ENCODE measurements at regions not wholly inside any gene's neighbourhood (a gene's known extent, or its start where the extent isn't known, plus 50 kb on each side); places are given as distances from the start of the nearest gene placed in this dataset.
A peak's percentile ranks its signal among the peaks of the same experiment; 100 is the strongest.

DNA sequence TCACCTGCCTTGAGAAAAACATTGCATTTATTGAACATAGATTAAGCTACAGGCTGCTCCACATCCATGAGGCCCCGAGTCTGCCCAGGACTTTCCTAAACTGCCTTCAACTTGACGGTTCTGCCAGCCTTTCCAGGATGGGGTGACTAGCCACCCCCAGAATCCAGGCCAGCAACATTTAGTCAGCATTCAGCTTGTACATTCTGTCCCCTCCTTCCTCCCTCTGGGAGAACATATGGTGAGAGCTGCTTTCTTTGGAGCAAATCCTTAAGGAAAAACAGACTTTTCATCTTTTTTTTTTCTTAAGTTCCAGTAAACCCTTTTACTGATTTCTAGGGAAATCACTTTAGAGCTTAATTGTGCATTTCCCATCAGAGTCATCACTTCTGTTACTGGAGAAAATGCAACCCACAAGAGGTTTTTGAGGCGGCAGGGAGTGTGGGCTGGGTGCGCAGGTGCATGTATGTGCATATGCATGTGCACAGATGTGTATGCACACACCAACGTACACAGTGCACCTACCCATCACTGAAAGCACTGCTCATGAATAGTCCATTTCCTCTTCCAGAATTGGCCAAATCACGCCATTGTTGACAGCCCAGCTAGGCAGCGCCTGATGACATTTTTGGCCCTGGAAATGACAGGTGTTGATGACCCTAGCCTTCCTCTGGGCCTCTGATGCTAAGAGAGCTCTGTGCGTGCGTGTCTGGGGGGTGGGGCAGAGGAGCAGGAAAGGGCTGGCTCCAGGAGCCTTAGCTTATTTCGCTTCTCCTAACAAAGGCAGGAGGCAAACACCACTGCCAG is 145.6 kb downstream of the HSD17B3 start:
- in situ Hi-C loops (cut with MboI; ENCODE audit: low sequenced_read_pairs in 4 of 4) (no loop called here), intact Hi-C loops (cut with DNase I; ENCODE audit: low total_unique reads) (no loop called here)
- Histone ChIP-seq H3K4me3 (no peak overlapping the region), H3K9me3 (no peaks in the 10 kb centered on the region), H3K27me3 (no peaks in the 10 kb centered on the region), H3K36me3 (no peaks in the 10 kb centered on the region), H3K4me1 (no peaks in the 10 kb centered on the region), H3K27ac (peak overlapping the region in 2 of 4 donors; percentile 44 to 56)
- ATAC-seq (peak in 1 of 2 donors; percentile 59), DNase-seq (peak in 1 of 2 donors; percentile 9)
- TF ChIP-seq, protein P1, sequence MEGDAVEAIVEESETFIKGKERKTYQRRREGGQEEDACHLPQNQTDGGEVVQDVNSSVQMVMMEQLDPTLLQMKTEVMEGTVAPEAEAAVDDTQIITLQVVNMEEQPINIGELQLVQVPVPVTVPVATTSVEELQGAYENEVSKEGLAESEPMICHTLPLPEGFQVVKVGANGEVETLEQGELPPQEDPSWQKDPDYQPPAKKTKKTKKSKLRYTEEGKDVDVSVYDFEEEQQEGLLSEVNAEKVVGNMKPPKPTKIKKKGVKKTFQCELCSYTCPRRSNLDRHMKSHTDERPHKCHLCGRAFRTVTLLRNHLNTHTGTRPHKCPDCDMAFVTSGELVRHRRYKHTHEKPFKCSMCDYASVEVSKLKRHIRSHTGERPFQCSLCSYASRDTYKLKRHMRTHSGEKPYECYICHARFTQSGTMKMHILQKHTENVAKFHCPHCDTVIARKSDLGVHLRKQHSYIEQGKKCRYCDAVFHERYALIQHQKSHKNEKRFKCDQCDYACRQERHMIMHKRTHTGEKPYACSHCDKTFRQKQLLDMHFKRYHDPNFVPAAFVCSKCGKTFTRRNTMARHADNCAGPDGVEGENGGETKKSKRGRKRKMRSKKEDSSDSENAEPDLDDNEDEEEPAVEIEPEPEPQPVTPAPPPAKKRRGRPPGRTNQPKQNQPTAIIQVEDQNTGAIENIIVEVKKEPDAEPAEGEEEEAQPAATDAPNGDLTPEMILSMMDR (IDR thresholded peaks at IDR 0.05 in 4 of 5, conservative IDR thresholded peaks at IDR 0.05 in 1 of 5), result no peak
- TF ChIP-seq POLR2A (IDR thresholded peaks at IDR 0.05), result no peak

DNA sequence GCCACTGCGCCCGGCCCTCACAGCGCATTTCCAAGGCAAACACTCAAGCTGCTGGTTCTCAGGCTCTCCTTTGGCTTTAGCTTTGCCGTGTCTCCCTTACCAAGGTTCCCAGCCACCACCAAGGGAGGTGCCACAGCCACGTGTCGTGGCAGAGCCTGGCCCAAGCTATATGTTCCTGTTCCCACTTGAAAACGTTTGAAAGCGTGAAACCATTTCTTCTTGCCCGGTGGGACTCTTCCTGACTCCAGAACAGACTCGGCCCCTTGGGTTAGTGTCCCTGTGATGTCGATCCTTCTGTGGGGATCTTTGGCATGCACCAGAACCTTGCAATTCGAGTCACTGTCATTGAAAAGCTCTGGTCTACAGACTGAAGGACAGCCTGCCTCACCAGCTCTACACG is 147.9 kb downstream of the HSD17B3 start:
- in situ Hi-C loops (cut with MboI; ENCODE audit: low sequenced_read_pairs in 4 of 4) (no loop called here), intact Hi-C loops (cut with DNase I; ENCODE audit: low total_unique reads) (no loop called here)
- Histone ChIP-seq H3K36me3 (no peaks in the 10 kb centered on the region), H3K4me1 (no peaks in the 10 kb centered on the region), H3K27ac (no peak overlapping the region), H3K9me3 (no peaks in the 10 kb centered on the region), H3K4me3 (no peak overlapping the region), H3K27me3 (no peaks in the 10 kb centered on the region)
- ATAC-seq (no peak), DNase-seq (no peak)
- TF ChIP-seq POLR2A (IDR thresholded peaks at IDR 0.05), result no peak
- TF ChIP-seq, protein P1 (IDR thresholded peaks at IDR 0.05 in 4 of 5, conservative IDR thresholded peaks at IDR 0.05 in 1 of 5), result no peak

DNA sequence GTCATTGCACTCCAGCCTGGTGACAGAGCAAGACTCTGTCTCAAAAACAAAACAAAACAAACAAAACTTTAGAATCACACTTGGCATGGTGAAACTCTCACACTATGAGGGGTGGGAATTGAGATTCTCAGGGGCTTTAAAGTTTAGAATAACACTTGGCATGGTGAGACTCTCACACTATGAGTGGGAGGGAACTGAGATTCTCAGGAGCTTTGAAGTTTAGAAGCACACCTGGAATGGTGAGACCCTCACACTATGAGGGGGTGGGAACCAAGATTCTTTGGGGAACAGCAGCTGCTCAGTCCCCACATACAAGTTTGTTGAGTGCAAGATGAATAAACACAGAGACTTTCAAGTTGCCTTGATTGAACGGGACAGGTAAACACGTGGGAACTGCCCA is 149.4 kb downstream of the HSD17B3 start:
- Histone ChIP-seq H3K27ac (no peak overlapping the region), H3K4me1 (no peaks in the 10 kb centered on the region), H3K9me3 (no peaks in the 10 kb centered on the region), H3K4me3 (no peak overlapping the region), H3K27me3 (no peaks in the 10 kb centered on the region), H3K36me3 (no peaks in the 10 kb centered on the region)
- in situ Hi-C loops (cut with MboI; ENCODE audit: low sequenced_read_pairs in 4 of 4), result no loop called here
- ATAC-seq (no peak), DNase-seq (no peak)
- TF ChIP-seq, protein P1 (IDR thresholded peaks at IDR 0.05 in 4 of 5, conservative IDR thresholded peaks at IDR 0.05 in 1 of 5), result no peak
- TF ChIP-seq POLR2A (IDR thresholded peaks at IDR 0.05), result no peak
- intact Hi-C loops (cut with DNase I; ENCODE audit: low total_unique reads), result no loop called here

DNA sequence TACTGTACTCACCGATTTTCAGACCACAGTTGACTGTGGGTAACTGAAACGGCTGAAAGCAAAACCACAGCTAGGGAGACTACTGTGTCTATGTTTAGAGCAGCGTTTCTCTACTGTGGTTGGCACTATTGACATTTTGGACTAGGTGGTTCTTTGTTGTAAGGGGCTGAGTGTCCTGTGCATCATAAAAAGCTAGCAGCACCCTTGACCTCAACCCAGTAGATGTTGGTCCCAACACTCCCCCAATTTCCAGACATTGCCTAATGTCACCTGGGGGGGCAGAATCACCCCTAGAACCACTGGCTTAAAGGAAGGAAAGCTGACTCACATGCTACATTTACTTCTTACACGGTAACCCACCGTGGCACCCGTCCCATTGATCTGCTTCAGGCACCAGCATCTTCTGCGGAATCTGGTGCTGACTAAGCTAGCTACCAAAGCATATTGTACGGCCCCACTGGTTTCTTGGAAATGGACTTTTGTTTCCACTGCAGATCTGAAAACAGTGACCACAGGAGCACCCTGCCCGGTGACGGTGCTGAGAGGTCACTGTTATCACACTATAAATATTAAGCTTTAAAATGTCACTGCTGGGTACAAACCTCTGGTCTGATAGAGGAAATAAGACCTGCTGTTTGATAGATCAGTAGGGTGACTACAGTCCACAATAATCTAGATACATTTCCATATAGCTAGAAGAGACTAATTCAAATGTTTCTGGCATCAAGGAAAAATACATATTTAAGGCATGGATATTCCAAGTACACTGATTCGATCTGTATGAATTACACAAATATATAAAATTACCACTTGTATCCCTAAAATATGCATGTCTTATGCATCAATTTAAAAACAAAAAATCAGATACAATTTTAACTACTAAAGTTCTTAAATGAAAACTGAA is 151.4 kb downstream of the HSD17B3 start:
- Histone ChIP-seq H3K36me3 (no peaks in the 10 kb centered on the region), H3K27ac (no peak overlapping the region), H3K9me3 (no peaks in the 10 kb centered on the region), H3K4me3 (no peak overlapping the region), H3K27me3 (no peaks in the 10 kb centered on the region), H3K4me1 (no peaks in the 10 kb centered on the region)
- DNase-seq (no peak), ATAC-seq (no peak)
- TF ChIP-seq, protein P1 (IDR thresholded peaks at IDR 0.05 in 4 of 5, conservative IDR thresholded peaks at IDR 0.05 in 1 of 5), result no peak
- no peak for TF ChIP-seq POLR2A (IDR thresholded peaks at IDR 0.05)
- in situ Hi-C loops (cut with MboI; ENCODE audit: low sequenced_read_pairs in 4 of 4) (no loop called here), intact Hi-C loops (cut with DNase I; ENCODE audit: low total_unique reads) (no loop called here)

All from gastrocnemius medialis (tissue), 4 donors.